GM21381 (cell line): ENCODE measurements at regions not wholly inside any gene's neighbourhood (a gene's known extent, or its start where the extent isn't known, plus 50 kb on each side); places are given as distances from the start of the nearest gene placed in this dataset.
"Not testable (repeated sequence)": the region's sequence is repeated elsewhere in the genome, so short reads cannot be mapped to it uniquely, and the experiment has no call there.

Experiments used
- ATAC-seq: cut with Tn5 transposase; IDR thresholded peaks from one replicate; pipeline ENCODE4 v1.9.1; 2021; ENCODE audit warnings: mild to moderate bottlenecking, moderate library complexity; ENCODE audit not compliant: unreplicated experiment

DNA sequence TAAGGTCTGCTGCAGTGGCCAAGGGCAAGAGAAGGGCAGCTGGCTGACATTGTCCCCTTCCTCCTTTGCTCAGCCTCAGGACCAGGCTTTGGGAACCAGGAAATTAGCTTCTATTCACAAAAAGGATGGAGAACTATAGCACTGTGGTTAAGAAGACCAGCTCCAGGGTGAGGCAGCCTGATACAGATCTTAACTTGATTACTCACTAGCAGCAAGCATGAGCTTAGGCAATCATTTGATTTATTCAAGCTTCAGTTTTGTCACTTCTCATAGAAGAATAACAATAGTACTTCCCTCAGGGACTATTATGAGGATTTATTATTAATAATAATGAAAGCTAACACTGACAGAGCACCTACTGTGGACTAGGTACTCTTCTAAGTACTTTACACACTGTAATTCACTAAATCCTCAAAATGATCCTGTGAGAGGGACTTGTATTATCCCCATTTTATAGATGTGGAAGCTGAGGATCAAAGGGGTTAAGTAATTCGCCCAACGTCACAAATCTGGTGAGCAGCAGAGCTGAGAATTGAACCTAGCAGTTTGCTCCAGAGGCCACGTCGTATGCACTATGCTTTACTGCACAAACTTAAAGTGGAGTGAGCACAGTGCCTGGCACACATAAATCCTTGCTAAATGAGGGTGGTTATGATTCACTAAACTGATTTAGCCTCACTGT lies 130.4 kb upstream of the PAK3 start:
- no peak for ATAC-seq

GRCh38 chrX:110964786-110965185 lies 131.2 kb upstream of the PAK3 start:
- no peak for ATAC-seq

DNA sequence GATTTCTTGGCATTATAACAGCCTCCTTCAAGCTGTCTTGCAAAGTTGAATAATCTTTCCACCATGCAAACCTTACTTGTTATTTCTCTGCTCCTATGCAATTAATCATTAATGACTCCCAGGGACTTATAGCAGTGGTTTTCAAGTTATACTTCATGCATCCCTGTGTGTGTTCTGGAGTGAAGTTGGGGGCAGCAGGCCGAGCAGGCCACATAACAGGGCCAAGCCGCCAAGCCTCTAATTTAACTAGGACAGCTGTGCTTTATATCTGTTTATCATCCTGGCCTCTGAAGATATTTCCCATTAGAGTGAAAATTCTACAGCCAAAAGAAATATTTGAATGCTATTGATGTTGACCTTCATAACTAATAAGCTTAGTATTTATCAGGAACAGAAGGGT lies 133.5 kb upstream of the PAK3 start:
- no peak for ATAC-seq

- ATAC-seq = no peak
Observed at GRCh38 chrX:110955706-110956105, 140.3 kb upstream of the PAK3 start.

GRCh38 chrX:110954428-110955100 lies 141.4 kb upstream of the PAK3 start:
- no peak for ATAC-seq

- ATAC-seq = no peak
Observed at GRCh38 chrX:110951472-110952269, 144.3 kb upstream of the PAK3 start.

- no peak for ATAC-seq
Observed at GRCh38 chrX:110944751-110945675, 149.4 kb upstream of the CHRDL1 start.

DNA sequence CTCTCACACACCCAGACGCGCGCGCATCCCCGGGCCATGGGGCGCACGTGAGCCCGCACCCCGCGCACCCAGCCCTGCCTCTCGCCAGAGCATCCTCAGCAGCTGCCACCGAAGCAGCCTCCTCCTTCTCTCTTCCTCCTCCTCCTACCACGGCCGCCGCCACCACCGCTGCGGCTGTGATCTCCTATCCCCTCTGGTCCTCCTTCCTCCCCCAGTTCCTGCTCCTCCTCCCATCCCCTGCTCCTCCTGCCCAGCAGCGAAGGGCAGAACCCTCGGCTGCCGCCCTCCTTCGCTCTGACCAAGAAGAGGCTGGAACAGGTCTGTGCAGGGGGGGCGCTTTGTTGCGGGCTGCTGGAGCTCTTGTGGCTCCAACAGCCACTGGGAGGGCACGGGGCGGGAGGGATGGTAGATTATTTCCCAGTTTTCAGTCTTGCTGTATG lies 148.7 kb upstream of the CHRDL1 start:
- ATAC-seq = no peak

DNA sequence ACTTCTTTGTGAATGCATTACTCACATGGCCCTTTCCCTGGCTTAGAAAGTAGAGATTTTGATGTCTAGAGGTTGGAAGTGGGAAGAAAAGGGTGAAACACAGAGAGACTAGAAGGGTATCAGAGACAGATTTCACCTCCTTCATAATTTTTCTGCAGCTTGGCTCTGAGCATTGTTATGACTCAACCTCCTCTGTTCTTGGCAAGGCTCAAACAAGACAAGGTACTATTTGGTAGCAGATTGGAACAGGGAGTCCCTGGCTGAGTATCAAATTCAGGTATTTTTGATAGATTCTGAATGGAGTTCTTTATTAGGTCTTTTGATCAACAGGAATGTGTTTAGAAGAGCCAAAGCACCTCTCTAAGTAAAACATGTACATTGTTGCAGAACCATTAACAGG lies 146.3 kb upstream of the CHRDL1 start:
- ATAC-seq = no peak

- no peak for ATAC-seq
Observed at GRCh38 chrX:110938977-110939732, 143.5 kb upstream of the CHRDL1 start.

GRCh38 chrX:110924871-110925270 lies 129.3 kb upstream of the CHRDL1 start:
- ATAC-seq = no peak

DNA sequence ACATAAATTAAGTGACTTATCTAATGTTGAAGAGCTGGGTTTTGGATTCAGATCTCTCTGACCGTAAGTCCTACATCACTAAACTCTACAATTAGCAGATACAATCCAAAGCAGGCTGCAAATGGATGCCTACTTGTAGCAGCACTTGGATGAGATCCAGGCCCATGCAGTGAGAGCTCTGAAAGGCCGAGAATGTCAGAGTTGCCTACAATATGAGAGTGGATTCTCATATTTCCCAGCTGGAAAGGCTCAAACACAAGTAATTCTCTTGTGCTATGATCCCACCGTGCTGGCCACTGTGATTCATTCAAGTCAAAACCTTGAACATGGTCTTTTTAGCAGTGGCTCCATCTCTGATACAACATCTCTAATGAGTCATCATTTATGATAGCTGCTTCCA lies 125.4 kb upstream of the CHRDL1 start:
- no peak for ATAC-seq

GRCh38 chrX:110915570-110915969 lies 120.0 kb upstream of the CHRDL1 start:
- ATAC-seq = no peak

DNA sequence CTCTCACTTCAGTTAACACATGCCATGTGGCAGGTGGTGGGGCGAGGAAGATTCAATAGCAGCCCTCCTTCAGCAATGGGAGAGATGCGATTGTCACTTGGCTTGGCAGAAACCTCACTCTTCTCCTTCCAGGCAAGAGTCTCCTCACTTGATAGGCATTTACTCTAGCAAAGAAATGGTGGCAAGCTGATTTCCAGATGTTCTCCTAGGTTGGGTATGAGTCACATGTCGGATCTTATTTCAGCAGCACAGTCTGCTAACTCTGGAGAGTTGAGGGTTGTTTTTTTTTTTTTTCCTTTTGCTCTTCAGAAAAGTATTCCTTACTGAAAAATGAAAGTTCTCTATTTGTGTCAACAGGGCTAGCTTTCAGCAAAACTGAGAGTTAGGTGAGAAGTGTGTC lies 119.5 kb upstream of the CHRDL1 start:
- no peak for ATAC-seq

DNA sequence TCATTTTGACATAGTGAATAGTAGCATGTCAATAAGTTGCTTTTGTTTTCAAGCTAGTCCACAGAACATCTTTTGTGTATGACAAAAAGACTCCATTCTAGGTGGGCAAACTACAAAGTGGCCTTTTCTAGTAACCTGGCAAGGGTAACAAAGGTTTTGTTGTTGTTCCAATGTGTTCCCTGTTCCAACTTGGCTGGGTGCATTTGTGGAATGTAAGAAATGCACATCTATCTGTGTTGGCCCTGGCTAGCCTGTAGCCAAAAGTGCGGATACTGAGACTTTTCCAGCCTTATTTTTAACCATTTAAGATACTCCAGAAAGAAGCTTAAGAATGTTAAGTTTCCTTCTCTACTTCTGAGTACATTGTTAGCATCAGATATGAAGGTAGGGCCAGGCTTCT lies 118.7 kb upstream of the CHRDL1 start:
- no peak for ATAC-seq

DNA sequence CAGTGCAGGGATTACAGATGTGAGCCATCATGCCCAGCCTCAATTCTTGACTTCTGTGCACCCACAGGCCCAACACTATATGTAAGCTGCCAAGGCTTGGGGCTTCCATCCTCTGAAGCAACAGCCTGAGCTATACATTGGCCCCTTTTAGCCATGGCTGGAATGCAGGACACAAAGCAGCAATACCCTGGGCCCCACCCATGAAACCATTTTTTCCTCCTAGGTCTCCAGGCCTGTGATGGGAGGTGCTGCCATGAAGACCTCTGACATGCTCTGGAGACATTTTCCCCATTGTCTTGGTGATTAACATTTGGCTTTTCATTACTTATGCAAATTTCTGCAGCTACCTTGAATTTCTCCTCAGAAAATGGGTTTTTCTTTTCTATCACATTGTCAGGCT lies 109.1 kb upstream of the CHRDL1 start:
- not testable (repeated sequence) for ATAC-seq

DNA sequence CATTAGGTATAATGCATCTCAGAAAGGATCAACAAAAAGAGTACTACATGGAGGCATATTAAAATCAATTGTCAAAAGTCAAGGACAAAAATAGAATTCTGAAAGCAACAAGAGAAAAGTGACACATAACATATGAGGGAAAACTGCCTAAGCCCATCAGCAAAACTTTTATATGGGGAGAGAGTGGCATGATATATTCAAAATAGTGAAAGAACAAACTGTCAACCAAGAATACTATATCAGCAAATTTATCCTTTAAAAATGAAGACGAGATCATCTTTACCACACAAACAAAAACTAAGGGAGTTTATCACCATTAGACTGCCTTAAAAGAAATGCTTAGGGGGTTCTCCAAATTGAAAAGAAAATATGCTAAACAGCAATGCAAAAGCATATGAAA lies 86.4 kb upstream of the CHRDL1 start:
- no peak for ATAC-seq

DNA sequence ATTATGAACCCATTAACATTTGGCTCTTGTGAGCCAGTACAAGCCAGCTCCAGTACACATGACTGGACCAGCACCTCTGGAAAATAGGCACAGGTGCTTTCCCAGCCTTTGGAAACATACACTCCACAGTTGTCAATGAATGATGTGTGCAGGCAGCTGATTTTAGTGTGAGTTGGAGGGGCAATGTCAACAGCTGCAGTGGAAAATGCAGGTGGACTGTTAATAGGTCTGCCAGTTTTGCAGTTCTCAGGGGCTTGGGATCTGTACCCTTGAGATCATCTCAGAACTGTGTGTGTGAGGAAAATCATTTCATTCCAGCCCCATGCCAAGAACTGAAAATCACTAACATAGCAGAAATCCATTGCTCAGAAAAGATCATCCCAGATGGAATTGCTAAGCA lies 81.7 kb upstream of the CHRDL1 start:
- ATAC-seq = no peak

DNA sequence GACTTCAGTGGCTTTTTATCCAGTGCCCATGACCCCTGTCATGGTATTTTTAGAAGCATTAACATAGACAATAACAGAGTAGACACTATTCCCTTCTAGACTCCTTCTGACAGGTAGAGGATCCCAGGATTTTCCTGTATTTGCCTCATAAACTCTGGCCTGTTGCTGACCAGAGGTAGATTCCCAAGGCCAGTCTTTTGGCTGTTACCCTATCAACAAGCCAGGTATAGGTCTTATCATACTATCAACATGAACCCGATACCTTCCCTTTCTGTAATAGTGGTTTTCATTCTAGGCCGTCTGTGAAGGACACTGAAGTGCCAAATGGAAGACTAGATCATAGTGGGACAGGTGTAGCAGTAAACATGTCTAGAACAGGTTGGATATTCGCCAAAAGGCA lies 76.2 kb upstream of the CHRDL1 start:
- no peak for ATAC-seq

- no peak for ATAC-seq
Observed at GRCh38 chrX:110866421-110866820, 70.8 kb upstream of the CHRDL1 start.
